HG03139 (cell line): ENCODE measurements at regions not wholly inside any gene's neighbourhood (a gene's known extent, or its start where the extent isn't known, plus 50 kb on each side); places are given as distances from the start of the nearest gene placed in this dataset.

Experiments
- ATAC-seq: cut with Tn5 transposase; IDR thresholded peaks from one replicate; pipeline ENCODE4 v1.9.1; 2021; ENCODE audit not compliant: unreplicated experiment

DNA sequence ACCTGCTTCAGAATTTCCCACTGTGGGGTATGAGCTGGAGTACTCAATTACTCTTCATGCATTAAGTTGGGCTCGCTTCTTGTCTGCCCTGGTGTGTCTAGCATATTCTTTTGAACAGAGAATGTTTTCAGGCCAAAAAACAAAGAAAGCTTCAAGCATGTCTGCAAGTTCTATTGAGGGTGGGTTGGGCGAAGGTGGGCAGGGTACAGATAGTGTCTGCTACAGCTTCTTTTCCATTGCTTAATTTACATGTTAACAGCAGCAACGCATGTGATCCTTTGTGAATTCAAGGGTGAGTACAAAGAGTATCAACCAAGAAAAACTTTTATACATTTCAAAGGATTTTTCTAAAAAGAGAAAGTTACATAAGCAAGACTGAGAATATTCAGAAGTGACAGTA is 406.5 kb downstream of the IRS2 start:
- no peak for ATAC-seq

DNA sequence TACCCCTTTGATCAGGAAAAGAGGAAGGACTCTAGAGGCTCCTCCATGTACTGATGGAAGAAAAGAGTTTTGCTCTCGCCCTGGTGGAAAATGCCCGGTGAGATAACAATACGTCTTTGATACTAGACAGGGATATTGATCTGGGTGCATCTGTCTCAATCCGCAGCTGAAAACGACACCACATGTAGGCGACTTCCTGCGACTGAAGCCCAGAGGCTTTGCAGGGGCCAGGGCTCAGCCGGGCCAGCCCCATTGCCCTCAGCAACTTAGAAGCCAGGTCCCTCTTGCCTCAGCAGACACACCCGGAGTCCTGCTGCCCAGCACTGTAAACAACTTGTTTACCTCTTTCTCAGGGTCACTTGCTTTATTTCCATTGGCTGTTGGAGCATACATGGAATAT is 409.4 kb downstream of the IRS2 start:
- no peak for ATAC-seq

DNA sequence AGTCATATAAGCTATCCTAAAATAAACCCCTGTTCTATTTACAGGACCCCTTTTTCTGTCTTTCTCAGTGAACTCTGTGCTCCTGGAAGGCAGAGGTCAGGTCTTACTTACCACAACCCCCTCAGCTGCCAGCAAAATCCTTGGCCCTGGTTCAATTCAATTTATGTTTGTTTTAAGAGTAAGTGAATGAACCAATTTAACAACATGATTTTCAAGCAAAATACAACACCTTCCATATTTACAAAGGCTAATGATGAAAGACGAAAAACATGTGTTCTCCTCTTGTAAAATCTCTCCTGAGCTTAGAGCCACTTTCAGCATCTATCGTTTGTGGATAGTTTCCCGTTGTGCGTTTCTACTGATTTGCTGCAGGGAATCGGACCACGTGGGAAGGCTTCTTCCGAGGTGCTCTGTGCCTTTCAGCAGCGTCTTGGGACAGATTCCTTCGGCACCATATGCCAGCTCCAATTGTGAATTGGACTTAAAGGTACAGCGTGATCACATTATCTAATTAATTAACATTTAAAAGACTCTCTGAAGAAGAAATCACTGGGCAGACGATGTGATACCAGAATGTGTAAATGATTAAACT is 411.7 kb downstream of the IRS2 start:
- ATAC-seq, result no peak

DNA sequence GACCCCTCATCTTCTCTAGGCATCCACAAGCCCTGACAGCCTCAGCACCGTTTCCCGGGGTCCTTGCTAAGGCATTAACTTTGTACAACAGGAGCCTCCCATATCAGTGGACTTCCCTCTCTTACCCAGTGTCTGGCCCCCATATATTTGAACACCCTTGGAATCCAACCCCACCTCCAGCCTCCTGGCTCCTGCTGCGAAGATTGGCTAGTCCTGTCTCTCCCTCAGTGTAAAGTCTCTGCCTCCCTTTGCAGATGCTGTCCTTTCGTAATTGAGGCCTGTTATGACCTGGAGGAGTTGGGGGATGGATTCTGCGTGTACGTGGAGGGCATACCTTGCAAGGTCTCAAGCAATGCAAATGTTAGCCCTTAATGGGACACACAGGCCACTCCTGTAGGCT is 413.7 kb downstream of the IRS2 start:
- no peak for ATAC-seq

DNA sequence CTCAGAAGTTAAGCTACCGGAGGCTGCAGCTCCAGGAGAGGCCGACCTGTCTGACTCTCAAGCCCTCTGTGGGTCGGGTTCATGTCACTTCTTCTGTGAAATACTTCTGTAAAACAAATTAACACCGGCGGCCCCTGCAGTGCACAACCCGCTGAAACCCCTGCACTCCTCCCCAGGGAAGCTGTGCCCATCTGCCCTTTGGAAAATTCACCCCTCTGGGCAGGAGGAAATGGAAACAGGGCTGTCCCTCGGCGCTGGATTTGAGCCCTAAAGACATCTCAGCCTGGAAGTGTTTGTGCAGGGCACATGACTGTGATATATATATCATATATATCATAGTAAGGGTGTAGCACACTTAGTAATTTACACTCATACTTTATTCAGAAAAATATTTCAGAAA is 415.3 kb downstream of the IRS2 start:
- ATAC-seq, result no peak

DNA sequence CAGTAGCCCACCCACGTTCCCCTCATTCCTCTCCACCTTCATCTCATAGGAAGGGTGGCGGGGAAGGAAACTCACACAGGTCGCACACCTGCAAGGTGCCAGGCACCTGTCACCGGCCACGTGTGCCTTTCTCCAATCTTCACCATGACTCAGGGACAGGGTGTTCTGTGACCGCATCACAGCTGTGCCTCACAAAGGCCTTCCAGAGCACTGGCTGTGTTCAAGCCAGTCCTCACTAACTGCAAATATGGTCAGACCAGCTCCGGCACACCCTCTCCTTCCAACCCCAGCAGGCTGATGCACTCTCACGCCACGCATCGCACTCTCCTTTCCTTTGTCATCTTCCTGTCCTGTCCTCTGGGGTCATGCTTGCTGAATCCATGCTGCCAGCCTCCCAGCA is 415.9 kb downstream of the IRS2 start:
- no peak for ATAC-seq

DNA sequence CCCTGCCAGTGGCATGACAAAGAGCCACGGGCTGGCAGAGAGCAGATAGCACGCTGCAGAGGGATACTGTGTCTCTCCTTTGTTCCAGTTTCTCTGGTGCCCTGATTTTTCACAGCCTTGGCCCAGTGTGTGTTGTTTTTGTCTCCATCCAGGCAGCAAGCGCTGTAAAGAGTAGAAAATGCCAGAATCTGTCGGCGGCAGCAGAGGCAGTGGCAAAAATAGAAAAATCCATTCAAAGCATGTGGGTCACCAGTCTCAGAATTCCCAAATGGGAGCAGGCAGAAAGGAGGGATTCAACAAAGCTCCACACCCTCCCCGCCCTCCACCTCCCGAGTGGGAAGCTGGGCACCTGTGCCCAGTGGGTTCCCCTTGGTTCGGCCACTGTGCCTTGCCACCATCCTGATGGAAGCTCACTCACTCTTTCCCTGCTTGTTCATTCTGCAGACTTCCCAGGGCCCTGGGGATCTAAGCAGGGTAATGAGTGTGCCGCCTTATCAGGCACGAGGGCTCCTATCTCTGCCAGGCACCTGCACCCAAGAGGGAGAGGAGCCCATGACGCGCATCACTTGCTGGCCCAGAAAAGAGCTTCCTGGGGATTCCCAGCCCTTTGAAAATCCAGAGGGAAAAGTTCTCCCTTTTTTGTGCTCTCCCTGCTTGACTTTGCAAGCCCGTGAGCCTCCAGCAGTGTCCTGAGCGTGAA is 416.9 kb downstream of the IRS2 start:
- no peak for ATAC-seq

DNA sequence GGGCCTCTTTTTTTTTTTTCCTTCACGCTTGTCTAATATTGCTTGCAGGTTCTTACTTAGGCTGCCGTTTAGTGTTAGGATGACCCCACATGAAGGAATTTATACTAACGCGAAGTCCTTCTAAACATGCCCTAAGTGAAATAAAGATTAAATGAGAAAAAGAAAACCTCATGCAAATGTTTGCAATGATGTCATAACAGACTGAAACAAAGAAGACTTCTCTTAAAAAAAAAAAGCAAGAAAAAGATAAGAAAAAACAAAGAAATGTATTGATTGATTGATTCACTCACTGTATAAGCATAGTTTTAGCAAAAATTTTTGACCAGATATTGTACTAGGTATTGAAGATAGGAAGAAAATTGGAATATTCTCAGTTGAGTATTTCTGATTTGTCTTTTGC is 418.2 kb downstream of the IRS2 start:
- no peak for ATAC-seq

DNA sequence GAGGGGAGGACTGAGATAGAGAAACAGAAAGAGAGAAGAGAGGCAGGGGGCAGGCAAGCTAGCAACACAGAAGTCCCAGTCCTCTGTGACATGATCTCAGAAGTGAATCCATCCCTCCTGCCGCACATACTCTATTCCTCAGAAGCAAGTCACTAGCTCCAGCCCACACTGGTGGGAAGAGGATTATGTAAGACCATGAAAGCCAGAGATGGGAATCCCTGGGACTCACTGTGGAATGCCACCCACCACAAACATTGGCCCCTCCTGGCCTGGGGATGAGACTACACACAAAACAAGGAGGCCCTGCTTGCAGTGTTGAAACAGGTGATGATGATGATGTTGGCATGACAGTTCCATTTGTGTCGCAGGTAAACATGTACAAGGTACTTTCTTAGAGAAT is 419.9 kb downstream of the IRS2 start:
- ATAC-seq, result no peak

DNA sequence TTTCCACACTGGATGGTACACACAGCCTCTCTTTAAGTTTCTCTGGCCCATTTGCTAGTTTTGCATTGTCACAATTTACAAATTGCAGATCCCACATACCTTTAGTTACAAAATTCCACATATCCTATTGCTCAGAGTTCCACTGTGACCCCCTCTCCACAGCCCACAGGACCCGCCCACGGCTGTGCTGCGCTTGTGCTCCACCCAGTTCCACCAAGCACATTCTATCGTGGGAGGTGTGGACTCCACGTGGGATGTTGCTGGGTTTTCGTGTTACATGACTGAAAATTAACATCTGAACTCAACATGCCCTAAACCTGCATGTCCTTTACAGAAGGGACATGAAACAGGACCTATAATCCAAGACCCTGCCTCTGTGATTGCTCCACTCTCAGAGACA is 423.0 kb downstream of the IRS2 start:
- ATAC-seq, result no peak

DNA sequence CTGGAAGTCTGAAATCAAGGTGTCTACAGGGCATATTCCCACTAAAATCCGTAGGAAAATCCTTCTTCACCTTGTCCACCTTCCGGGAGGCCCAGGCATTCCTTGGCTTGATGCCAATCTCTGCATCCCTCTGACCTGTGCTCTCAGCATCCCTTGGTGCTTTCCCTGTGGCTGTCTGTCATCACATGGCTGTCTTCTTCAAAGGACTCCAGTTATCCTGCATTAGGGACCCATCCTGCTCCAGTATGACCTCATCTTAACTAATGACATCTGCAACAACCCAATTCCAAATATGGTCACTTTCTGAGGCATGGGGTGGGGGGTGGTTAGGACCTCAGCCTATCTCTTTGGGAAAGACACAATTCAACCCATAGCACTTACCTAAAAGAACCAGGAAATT is 423.8 kb downstream of the IRS2 start:
- ATAC-seq, result no peak

DNA sequence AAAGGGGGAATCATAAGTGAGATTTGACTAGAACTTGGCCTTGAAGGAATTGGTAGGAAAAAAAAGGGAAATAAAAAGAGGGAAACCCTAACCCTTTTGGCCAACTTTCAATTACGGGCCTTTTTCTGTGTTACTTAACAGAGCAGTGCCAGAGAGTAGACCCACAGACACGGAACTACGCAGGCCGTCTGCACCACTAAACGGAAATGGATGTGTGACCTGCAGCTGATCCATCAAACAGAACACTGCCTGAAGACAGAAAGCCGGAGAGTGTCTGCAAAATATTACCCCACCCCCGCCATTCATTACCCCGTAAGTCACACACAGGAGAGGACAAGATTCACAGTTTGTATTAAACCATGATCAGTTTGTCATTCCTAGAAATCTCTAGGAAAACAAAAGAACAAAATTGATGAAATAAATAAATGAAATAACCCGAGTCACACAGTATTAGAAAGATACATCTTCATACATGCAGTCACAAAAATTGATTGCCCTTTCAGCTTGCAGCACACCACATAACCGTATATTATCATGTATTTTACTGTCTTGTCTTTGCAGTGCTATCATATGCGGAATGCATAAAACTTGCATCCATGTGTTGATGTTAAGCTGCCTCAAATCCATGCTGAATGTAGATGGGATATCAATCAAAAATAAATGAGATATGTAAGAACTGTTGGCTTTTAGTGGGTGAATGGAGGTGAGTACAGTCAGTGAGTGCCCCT is 424.7 kb downstream of the IRS2 start:
- no peak for ATAC-seq

DNA sequence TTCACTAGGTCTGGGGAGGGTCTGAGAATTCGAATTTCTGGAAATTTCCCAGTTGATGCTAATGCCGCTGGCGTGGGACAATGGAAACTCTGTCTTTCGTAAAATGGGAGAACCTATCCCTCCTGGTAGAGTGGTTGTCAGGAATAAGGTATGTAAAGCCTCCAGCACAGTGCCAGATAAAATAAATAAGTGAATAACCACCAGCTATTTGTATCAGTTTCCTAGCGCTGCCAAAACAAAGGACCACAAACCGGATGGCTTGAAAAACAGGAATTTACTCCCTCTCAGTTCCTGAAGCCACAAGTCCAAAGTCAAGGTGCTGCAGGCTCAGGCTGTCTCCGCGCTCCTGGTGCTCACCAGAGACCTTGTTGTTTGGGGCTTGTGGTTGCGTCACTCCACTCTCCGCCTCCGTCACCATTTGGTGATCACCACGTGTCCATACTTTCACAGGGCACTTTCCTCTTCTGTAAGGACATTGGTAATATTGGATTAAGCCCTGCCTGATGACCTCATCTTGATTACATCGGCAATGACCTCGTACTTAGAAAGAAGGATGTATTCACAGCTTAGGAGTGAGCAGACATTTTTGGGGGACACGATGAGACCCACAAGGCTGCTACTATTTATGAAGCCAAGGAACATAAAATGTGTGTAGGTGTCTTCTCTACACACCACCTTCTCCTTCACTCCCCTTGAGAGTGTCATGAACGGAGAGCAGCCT is 428.5 kb downstream of the IRS2 start:
- ATAC-seq, result no peak

DNA sequence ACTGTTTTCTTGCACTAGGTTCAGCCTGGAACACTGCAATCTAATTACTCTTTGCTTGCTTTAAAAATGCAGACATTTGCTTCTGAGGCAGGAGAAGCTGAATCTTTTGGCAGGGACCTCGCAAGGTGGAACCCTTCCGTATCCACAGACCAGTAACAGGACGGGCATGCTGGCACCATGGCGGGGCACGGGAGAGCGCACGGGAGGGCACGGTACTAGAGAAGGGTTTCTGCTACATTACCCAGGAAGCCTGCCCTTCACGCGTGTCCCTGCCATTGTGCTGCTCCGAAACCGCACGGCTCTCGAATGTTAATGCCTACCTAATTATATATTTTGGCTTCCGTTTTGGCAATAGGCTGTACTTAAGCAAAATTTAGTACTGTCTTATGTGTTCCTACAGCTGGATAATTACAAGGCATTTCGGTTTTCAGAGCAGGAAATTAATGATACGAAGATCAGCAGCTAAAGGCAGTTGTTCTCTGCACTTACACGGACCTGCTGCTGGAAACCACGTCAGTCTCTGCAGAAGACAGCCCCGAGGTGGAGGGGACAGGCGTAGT is 430.4 kb downstream of the IRS2 start:
- ATAC-seq, result no peak

DNA sequence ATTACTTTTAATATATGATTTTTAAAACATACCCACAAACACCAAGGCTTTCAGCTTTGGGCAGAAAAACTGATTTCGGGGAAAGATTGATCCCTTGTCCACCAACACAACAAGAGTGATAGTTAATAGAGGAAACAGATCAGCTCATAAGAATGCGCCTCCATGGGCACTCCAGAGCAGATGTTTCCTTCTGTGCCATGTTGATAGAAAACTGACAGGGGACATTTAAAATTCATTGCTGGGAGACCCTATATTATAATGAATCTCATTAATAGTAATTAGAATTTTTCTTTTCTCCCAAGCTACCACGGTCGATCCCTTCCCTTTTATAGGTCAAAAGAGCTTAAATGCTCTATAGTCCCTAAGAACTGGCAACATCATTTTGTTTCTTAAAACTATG is 431.2 kb downstream of the IRS2 start:
- no peak for ATAC-seq

DNA sequence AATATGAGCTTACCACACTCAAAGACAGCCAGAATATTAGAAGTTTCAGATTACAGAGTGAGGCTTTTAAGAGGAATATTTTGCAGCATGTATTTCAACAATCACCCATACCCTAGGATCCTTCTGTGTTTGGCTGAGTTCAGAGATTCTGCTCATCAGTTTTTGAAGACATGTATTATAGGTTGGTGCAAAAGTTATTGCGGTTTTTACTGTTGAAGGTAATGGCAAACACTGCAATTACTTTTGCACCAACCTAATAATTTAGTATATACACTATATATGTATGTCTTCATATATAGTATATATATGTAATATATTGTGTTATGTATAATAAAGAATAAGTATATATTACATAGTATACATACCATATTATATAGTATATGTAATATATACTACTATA is 435.1 kb downstream of the IRS2 start:
- ATAC-seq, result no peak

DNA sequence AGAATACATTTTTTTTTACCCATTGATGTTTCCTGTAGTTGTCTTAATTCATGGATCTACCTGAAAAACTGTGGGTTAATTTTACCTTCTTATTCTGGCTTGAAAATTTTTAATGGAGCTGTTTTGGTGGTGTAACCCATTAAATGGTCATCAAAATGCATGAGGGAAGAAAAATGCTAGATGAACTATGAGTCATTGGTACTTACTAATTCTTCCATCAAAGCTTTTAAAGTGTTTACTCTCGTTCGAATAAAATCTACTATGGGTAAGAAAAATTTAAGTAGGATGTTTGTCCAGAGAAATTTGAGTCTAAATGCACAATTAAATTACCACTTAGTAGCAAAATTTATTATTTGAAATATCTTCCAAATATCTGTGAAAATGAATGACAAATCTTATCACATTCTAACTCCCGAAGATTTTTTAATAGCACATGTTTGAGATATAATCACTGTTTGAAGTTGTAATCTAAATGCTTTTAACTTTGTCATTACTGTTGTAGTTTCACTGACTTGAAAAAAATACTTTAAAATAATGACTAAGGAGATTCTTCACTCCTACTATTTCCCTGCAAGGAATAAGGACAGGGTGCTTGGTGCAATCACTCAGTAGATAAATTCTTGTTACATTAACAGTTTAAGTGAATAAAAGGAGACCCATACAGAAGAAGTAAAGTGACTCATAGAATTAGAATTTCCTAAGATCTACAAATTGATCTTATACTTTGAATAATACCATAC is 437.7 kb downstream of the IRS2 start:
- ATAC-seq, result no peak

DNA sequence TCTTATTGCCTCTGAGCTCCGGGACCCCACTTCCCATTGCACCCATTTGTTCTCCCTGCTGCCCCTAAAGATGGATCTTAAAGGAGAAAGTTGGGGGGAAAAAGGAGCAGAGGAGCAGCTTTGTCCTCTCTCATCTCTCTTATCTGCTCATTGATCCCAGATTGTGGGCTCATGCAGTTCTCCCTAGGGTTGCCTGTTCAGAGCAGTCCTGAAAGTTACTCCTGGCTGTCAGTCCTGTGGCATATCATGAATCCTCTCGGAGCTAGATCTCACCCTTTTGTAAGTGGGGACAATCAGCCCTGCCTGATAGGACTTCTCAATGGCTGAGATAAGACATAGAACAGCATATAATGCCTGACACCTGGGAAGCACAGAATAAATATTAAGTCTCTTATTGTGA is 440.3 kb downstream of the IRS2 start:
- ATAC-seq, result no peak

DNA sequence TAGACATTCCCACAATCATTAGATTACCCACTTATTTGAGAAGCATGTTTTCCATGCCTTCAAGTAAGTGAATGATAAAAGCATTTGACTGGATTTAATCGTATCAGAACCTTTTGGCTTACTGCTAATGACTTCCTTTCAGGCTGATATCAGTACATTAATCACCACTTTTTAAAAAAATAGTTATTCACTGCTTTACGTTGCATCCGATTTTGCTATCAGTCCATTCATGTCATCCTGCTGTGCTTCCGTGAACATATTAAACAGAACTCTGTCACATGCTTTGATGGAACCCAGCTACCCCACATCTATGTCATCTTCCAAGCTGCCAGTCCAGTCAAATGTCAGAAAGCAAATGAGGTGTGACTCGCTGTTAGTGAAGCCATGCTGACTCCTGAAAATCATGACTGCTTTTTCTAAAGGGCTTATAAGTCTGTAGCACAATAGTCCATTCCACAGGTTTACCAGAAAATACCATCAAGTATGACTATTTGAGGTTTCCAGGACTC is 440.9 kb downstream of the IRS2 start:
- ATAC-seq, result no peak

DNA sequence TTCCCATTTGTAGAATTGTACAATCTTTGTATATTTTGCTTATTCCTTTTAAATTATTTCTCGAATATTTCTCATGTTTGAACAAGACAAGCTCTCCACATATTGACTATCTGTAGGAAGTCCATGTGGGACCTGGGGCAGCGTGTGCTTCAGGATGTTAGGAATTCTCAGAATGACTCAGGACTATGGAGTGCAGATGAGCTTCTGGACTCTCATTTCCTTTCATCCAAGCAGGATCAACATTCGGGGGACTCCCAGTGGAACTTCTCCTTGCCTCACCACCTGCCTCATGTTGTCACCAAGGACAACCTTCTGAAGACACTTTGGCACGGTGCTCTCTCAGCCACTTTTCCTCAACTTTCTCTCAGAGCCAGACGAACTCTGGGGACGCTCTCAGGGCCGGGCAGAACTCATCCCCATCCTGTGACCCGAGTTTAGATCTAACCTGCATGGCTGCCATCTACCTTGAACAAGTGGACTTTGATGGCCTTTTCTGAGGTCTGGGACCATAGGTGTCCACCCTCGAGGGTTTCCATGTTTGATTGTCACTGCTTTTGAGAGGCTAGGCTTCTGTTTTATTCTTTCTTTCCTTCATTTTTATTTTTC is 441.7 kb downstream of the IRS2 start:
- no peak for ATAC-seq
